ENCODE measurements at regions not wholly inside any gene's neighbourhood (a gene's known extent, or its start where the extent isn't known, plus 50 kb on each side); places are given as distances from the start of the nearest gene placed in this dataset.
"Not testable (repeated sequence)": the region's sequence is repeated elsewhere in the genome, so short reads cannot be mapped to it uniquely, and the experiment has no call there.

DNA sequence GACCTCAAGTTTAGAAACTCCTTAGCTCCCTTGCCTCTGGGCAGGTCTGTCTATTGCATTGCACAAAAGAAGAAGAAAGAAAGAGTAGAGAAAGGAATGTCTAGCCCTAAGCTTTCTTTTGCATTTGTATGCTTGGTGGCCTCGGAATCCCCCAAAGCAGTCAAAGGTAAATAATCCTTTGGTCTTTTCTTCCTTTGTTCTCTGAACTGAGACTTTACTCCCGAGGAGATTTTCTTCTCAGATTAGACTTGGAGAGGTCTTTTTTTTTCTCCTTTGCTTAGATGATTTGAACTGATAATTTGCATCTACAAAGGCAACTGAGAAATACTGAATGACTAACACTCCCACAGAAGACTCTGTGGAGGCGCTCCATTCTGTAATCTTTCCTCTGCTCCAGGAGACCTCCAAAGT lies 93.2 kb downstream of the AKR1D1 start:
- DNase-seq, result no peak

DNA sequence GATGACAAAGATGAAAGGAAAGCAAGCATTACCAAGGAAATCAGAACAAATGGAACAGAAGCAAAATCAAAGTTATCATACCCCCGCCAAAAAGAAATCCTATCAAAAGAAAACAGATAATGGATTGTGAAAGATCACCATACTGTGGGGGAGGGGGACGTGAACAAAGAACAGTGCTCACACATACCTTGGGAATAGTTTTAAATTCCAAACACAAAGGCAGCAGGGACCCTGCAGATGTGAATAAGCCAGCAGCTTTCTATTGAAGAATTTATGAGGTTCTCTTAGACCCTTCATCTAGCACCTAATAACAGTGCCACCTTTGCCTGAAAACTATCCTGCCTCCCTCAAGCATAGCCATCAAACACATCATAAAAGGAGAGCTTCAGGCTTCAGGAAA lies 94.0 kb downstream of the AKR1D1 start:
- no peak for DNase-seq

DNA sequence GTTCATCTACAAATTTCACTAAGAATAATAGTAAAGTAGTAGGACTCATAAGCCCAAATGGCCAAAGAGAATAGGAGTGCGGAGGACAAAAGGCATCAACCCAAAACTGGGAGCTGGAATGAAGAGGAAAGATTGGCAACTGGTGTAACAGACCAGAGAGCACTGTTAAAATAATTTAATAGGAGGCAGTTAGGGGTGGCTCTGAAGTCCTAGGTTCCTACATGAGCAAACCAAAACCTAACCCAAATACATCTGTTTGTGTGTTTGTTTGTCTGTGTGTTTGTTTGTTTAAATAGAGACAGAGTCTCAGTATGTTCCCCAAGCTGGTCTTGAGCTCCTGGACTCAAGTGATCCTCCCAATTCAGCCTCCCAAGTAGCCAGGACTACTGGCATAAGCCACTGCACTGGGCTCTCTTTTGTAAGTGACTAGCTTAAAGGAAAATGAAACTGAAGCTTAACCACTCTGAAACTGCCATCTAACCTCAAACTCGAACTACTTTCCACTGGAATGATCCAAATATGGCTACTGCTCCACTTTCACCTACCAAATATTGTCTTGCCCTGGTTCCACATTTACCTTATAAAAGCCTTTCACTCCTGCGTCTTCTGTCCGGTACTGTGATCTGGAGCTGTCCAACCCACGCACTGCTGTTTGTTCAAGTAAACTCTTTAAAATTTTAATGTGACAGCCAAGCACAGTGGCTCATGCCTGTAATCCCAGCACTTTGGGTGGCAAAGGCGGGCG lies 94.9 kb downstream of the AKR1D1 start:
- no peak for DNase-seq

DNA sequence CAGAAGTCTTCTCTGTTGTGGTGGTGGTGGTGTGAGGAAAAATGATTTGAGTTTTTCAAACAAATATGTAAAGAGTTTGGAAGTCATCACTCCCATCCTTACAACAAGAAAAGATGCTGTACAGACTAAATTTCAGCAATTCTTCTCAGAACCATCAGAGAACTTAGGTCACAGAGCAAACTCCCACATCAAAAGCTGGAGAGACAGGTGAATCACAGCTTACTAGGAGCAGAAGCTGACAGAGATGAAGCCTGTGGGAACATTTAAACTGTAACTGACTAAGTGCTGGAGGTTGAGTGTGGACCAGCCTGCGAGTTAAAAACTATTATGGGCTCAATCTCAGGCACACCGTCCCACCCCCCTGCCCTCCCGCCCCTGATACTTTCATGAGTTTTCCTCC lies 97.3 kb downstream of the AKR1D1 start:
- no peak for DNase-seq

DNA sequence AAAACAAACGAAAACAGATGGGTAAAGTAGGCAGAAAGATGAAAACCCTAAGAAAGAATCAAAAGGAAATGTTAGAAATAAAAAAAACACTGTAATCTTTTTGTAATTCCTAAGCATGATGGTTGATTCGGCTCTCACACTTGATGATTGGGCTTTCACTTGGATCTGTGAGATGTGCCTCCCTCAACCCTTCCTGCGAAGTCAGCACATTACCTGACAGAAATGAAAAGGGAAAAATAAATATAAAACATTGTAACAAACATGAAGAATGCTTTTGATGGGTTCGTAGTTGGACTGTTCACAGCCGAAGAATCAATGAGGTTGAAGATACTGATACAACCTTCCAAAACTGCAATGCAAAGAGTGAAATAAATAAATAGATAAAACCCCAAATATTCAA lies 99.8 kb downstream of the AKR1D1 start:
- no peak for DNase-seq

DNA sequence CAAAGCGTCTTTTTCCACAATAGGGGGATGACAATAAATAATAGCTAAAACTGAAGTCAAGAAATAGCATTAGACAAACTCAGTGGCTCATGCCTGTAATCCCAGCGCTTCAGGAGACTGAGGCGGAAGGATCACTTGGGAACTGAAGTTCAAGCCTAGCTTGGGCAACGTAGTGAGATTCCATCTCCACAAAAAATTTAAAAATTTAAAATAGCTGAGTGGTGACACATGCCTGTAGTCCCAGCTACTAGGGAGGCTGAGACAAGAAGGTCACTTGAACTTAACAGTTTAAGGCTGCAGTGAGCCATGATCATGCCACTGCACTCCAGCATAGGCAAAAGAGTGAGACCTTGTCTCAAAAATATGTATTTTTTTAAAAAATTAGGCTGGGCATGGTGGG lies 107.9 kb downstream of the AKR1D1 start:
- DNase-seq, result no peak

DNA sequence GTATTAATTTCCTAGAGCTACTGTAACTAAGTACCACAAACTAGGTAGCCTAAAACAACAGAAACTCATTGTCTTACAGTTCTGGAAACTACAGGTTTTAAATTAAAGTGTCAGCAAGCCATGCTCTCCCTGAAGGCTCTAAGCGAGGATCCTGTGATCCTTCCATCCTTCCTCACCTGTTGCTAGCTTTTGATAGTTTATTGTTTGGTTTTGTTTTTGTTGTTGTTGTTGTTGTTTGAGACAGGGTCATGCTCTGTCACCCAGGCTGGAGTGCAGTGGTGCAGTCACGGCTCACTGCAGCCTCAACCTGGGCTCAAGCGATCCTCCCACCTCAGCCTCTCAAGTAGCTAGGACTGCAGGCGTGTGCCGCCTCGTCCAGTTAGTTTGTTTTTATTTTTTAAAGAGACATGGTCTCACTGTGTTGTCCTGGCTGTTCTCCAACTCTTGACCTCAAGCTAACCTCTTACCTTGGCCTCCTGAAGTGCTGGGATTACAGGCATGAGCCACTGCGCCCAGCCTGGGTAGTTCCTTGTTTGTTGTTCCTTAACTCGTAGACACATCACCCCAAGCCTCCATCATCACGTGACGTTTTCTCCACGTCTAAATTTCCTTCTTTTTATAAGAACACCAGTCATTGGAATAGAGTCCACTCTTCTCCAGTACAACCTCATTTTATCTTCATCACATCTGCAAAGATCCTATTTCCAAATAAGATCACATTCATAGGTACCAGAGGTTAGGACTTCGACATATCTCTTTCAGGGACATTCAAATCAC lies 109.1 kb downstream of the AKR1D1 start:
- no peak for DNase-seq

DNA sequence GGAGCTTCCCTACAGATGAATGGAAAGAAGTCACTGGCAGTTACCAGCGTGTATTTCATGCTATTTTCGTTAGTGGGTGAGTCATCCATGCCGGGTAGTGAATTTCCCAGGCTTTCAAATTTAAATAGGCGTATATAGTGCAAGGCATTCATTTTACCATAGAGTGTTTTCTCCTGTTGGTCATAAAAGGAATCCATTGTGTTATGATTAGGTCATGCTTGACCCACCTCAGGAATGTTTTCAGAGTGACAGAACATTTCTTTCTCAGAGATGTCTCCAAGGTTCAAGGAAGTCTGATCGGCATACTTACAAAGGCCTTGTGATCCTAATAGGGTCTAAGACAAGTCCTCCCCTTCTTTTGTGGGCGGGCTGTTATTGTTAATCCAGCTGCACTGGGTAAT lies 110.7 kb downstream of the AKR1D1 start:
- DNase-seq, result no peak

DNA sequence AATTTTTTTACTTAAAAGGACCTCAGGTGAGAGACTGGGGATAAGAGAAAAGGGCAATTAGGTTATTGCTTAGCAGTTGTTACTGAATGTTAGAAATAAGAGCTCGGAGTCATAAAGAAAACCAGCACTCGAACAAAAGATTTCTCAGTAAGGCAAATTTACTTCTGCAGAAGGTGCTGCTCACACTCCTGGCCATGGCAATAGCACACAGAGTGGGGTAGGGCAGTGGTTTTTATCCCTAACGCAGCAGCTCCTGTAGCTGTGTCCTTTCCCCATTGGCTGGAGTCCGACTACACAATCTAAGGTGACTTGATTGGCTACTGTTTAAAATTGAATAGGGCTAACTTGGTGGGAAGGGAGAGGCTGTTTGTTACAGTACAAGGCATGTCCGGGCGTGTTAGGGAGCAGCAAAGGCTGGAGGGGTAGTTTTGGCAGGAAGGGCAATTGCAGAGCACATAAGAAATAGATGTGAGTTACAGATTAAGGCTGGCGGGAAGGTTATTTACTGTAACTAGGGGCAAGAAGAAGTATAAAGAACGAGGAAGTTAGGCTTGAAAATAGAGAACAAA lies 112.1 kb downstream of the AKR1D1 start:
- no peak for DNase-seq

DNA sequence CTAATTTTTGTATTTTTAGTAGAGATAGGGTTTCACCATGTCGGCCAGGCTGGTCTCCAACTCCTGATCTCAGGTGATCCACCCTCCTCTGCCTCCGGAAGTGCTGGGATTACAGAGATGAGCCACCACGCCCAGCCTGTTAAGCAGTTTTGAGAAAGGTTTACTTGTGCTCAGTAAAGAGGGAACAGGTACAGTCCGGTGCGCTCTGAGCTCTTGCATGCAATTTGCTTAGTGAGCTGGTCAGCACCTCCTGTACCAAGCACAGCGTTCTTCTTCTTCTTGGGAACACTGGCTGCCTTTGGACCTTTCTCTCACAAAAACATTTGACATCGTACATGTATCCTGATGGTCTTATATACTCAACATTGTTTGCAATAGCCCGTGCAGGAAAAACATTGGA lies 118.3 kb downstream of the AKR1D1 start:
- DNase-seq, result no peak

DNA sequence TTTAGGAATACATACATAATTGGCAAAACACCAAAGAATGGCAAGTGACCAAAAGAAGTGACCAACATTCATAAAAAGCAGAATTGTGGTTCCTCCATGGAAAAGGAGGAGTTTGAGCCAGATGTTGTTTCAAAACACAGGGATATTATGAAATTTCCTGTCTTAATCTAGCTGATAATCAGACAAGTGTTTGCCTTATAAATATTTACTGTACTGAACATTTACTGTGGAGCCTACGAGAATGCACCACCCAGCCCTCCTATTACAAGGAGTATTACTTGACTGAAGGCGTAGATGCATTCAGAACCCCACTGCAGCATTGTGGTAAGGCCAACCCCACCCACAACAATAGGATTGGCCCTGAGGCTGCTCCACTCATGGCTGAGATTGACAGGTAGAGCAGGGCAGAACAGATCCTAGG lies 118.9 kb downstream of the AKR1D1 start:
- no peak for DNase-seq

DNA sequence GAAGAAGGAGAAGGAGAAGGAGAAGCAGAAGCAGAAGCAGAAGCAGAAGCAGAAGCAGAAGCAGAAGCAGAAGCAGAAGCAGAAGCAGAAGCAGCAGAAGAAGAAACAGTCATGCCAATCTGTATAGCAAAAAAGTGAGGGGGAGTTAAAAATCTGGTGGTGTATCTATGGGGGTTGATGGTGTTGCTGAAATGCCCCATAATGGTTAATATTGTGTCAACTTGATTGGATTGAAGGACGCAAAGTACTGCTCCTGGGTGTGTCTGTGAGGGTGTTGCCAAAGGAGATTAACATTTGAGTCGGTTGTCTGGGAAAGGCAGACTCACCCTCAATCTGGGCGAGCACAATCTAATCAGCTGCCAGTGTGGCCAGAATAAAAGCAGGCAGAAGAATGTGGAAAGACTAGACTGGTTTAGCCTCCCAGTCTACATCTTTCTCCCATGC lies 120.3 kb downstream of the AKR1D1 start:
- not testable (repeated sequence) for DNase-seq

DNA sequence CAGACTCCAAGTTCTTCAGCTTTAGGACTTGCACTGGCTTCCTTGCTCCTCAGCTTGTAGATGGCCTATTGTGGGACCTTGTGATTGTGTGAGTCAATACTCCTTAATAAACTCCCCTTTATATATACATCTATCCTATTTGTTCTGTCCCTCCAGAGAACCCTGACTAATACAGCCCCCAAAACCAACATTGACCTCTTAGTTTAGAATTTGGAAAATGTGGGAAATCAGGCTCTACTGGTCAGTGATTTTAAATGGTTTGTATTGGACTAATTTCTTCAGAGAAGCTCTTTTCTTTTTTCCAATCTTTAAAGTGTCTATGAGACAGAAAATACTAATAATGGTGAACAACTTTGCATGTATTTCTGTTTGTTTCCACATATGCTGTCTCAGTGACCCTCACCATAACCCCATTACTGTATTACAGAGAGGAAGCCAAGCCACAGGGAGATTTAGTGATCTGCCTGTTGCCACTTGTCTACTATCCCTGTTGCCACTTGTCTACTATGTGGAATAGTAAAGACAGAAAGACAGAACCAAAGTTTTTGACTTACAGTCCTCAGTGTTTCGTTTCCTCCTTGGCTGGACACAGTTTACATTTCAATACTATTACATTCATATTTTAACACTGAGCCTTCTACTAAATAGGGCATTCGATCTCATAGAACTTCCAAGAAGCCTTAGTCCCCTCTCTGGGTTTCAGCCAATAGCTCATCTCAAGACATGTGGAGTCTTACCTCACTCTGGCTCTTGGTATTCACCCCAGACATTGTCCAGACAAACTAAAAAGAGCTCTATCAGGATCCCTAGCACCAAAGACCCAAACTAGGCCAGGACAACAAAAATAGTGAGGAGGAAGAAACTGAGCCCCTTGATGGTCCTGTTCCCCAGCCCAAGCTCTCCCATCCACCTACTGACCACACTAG lies 121.0 kb downstream of the AKR1D1 start:
- DNase-seq, result no peak

DNA sequence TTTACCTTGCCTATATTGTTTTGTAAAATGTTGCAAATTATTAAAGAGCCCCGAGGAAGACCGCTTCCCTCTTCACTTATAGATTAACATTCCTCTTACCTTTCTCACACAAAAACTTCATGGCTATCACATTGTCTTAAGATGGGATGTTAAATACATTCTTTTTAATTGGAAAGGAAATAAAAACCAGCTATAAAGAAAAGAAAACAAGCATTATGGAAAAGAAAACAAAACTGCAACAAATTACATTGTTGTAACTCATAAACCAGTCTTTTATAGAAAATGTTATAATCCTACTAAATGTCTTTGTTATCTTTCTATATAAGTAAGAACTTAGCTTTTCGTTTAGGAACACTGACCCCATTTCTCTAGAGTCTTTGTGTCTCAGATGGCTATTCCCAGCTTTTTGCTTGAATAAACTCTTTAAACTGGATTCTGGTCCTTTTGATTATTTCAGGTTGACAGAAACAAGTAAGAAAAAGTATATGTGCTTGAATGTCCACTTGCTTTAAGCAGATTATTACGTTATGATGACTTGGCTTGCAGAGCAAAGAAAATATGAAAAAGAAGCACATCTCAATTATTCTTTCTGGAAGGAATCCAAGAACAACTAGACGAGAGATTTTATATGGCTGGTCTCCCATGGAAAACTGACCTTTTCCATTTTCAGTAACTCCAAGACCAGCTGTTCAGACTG lies 128.2 kb downstream of the AKR1D1 start:
- DNase-seq, result no peak

DNA sequence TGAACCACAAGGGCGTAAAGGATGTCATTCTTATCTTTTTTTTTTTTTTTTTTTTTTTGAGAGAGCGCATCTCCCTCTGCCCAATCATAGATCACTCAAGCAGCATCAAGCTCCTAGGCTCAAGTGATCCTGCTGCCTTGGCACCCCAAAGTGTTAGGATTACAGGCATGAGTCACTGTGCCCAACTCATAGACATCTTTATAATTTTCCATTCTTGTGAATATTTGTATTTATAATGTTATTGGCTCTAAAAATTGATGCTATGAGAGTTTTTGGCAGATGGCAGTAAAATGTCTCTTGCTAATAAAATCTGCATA lies 128.7 kb downstream of the AKR1D1 start:
- DNase-seq, result no peak

DNA sequence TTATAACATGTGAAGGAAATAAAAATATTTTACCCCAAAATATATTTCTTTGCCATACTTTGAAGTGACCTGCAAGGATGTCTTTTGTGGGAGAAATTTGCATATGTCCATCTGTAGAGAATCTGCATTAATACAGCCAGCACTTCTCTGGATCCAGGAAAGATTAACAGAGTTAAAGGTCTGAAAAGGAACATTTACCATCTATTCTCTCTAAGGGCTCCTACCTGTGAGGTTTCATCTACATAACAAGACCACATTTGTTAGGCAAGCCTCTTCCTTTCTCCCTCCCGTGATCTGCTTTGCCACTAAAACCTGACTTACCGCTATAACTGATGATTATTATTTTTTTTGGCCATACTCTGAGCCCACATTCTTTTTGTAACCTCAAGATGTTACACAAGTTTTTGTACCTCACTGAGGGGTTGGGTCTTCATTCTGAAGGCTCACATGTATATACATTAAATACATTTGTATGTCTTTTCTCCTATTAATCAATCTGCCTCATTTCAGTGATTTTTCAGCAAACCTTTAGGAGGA lies 129.4 kb downstream of the AKR1D1 start:
- no peak for DNase-seq

DNA sequence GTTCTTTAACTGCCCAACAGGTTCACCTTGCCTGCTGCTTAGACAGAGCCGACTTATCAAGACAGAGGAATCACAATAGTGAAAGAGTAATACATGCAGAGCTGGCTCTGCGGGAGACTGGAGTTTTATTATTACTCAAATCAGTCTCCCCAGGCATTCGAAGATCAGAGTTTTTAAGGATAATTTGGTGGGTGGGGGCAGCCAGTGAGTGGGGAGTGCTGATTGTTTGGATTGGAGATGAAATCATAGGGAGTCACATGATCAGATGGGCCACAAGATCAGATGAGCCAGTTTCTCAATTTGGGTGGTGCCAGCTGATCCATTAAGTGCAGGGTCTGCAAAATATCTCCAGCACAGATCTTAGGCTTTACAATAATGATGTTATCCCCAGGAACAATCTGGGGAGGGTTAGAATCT lies 131.3 kb downstream of the AKR1D1 start:
- DNase-seq, result no peak

DNA sequence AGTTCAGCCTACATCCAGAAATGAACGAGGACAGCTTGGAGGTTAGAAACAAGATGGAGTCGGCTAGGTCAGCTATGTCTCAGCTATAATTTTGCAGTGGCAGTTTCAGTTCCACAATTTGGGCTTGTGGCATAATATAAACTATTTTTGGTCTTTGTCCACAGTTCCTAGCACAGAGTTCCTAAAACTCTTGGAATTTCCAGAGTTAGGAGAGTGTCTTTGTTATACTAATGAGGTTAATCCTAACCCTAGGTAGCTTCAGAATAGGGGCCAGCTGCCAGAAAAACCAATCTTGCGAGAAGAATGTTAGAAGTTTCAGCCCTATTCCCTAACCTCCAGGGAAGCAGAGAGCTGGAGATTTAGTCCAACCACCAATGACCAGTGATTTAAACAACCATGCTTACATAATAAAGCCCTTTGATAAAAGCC lies 131.9 kb downstream of the AKR1D1 start:
- DNase-seq, result no peak

DNA sequence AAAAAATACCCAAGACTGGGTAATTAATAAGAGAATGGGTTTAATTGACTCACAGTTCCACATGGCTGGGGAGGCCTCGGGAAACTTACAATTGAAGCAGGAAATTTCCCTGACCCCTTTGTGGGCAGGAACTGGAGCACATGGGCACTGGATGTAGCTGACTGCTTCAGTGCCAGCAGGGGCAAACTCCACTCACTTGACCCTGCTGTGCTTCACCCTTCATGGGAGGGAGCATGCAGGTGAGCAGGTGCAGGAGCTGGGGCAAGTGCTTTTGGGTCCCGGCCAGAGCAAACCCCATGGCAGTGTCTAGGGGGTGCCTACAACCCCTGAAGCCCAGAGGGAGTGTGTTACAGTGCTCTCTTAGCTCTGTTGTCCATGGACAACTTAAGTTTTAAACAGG lies 132.6 kb downstream of the AKR1D1 start:
- DNase-seq, result no peak

DNA sequence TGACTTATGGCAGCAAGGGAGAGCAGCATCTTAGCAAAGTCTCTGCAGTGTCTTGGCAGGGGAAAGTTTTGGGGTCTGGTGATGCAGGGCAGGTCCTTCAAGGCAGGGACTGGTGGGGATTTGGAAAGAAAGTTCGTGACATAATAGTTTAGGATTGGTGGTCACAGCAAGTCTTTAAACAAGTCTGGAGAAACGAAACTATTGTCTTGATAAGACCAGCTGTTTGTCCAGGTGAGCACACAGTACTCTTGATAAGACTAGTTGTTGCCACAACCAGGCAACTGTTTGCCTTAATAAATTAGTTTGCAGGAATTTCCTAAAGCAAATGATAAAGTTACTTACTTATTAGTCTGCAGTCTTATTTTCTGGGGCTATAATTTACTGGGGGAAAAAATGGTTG lies 136.1 kb downstream of the AKR1D1 start:
- no peak for DNase-seq

DNA sequence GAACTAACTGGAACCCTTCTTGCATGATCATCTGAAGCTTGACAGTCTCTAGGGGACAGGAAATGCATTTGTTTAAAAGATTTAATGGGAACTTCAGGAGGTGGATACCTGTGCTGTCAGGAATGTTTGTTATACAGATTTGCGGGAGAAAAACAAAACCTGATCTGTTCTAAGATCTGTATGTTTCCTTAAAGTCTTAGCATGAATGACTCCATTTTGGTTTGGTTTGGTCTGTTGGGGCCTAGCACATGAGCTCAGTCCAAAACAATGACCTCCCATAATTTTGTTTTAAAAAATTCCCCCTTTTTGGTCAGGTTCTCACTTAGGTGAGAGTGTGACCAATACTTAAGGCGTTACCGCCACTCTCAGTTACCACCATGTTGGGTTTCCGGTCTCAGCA lies 138.7 kb downstream of the AKR1D1 start:
- no peak for DNase-seq

DNA sequence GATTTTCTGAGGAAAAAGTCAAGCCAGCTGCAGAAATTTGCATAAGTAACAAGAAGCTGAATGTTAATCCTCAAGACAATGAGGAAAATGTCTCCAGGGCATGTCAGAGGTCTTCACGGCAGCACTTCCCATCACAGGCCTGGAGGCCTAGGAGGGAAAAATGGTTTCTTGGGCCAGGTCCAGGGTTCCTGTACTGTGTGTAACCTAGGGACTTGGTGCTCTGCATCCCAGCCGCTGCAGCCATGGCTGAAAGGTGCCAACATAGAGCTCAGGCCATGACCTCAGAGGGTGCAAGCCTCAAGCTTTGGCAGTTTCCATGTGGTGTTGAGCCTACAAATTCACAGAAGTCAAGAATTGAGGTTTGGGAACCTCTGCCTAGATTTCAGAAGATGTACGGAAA lies 144.1 kb downstream of the AKR1D1 start:
- DNase-seq, result not testable (repeated sequence)

Data from DMS153 (cell line).